RPMI7951 (cell line): ENCODE measurements at regions not wholly inside any gene's neighbourhood (a gene's known extent, or its start where the extent isn't known, plus 50 kb on each side); places are given as distances from the start of the nearest gene placed in this dataset.
"Not testable (repeated sequence)": the region's sequence is repeated elsewhere in the genome, so short reads cannot be mapped to it uniquely, and the experiment has no call there.

Experiments
- DNase-seq: peaks from one replicate; pipeline ENCODE4 v3.0.0-alpha.2; 2012; ENCODE audit warnings: low read depth

- DNase-seq, result no peak
Measured at GRCh38 chr14:71600309-71600708, 331.9 kb upstream of the RGS6 start.

GRCh38 chr14:71602524-71602923, 329.7 kb upstream of the RGS6 start:
- no peak for DNase-seq

DNA sequence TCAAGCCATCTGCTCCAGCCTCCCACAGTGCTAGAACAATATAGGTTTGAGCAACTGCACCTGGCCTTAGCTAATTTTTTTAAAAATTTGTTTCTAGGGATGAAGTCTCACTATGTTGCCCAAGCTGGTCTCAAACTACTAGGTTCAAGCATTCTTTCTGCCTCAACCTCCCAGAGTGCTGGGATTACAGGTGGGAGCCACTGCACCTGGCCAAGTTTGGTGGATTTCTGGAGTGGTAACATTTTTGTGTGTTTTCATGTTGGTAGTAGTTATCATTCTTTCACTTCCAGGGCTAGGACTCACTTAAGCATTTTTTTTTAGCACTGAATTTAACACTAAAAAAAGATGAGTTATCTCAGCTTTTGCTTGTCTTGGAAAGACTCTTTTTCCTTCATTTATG, 328.0 kb upstream of the RGS6 start:
- no peak for DNase-seq

DNA sequence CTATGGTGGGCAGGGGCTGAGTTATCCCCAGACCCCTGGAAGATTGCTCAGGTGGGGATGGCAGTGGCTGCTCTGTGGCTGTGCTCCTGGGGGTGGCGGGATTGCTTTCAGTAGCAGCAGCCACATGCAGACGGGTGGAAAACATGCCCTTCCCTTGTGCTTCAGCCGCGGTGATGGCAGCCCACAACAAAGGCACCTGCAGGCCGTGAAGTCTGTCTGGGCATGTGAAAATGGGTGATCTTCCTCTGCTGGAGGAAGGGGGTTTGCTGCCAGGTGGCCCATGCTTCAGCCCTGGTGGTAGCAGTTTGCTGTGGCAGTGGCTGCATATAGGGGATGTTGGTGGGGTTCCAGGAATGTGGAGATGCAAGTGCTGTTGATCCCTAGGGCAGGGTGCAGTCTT, 326.2 kb upstream of the RGS6 start:
- no peak for DNase-seq

DNA sequence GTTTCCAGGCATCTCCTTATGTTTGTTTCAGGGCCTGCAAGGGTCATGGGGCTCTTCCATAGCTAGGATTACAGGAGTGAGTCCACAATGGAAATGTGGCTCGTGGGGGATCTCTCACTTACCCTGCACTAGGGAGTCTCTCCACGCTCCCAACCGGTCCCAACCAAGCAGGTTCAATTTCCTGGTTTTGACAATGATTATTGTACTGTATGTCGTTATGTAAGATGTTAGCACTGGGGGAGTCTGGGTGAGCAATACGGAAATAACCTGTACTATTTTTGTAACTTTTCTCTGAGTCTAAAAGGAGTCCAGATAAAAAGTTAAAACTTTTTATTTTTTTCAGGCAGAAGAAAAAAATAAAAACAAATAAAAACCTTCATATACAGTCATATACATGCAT, 325.7 kb upstream of the RGS6 start:
- DNase-seq, result no peak

DNA sequence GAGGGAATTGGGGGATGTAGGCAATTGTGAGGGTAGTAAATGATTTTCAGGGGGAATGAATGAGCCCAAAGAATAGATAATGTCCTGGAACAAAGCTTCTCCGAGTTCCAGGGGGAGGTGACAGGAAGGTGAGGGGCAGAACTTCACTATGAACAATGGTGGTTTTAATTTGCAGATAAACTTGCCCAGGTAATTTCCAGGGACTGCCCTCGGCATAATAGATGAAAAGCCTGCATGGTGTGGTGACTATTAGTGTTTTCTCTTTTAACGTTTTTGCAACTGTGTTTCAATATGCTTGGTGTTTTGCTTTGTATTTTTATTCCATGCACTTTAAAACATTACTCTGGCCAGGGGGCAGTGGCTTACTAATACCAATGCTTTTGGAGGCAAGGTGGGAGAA, 325.2 kb upstream of the RGS6 start:
- DNase-seq, result no peak

- no peak for DNase-seq
Measured at GRCh38 chr14:71610149-71610548, 322.1 kb upstream of the RGS6 start.

- DNase-seq, result no peak
Measured at GRCh38 chr14:71610797-71611196, 321.4 kb upstream of the RGS6 start.

GRCh38 chr14:71613168-71613567, 319.1 kb upstream of the RGS6 start:
- no peak for DNase-seq

DNA sequence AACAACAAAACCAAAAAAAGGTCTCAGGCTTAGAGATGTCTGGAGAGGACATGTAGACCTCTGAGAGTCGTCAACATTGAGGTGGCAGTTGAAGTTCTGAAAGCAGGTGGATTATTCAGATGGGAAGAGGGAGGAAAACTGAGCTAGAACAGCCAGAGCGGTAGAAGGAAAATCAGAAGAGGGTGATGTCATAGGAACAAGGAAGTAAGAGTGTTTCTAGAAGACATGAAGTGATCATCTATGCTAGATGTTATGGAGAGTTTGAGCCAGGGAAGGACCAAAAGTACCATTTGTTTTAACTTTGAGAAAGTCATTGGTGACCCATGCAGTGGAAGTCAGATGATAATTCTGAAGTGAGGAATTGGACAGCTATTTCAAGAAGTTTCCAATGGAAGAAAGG, 316.2 kb upstream of the RGS6 start:
- DNase-seq, result no peak

DNA sequence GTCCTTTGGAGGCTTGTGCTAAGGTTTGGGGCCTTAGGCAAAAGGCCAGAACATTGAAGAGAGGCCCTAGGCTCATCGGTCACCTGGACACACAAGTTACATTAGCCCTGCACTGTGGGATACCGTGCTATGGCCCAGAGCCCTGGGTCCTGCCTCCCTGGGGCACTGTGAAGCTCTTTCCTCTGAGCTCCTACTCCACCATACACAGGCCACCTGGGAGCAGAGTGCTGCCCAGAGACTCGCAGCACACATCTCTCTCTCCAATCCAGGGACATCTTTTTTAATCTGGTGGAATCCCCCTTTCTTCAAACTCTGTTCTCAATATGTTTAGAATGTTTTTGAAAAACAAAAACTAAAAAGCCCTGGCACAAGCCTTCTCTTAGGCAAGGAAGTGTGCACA, 314.2 kb upstream of the RGS6 start:
- DNase-seq, result no peak

GRCh38 chr14:71618716-71619115, 313.5 kb upstream of the RGS6 start:
- DNase-seq, result no peak

GRCh38 chr14:71619472-71619871, 312.8 kb upstream of the RGS6 start:
- no peak for DNase-seq

DNA sequence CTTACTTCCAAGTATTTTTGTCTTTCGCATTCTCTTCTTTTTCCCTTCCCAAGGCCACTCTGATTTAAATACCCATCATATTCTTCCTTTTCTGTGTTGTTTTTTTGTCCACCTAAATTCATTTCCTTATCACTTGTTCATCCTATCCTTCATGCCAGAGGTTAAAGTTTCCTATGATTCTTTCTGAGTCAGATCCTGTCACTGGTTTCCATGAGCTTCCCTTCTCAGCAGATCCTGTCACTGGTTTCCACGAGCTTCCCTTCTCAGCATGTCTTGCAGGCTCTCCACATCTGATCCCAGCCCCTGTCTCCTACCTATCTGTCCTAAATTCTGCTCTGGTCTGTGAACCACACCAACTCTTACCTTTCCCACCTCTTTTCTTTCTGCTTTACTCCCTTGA, 311.8 kb upstream of the RGS6 start:
- DNase-seq, result peak; percentile 63

- DNase-seq, result peak; percentile 35
Measured at GRCh38 chr14:71621276-71621675, 311.0 kb upstream of the RGS6 start.

DNA sequence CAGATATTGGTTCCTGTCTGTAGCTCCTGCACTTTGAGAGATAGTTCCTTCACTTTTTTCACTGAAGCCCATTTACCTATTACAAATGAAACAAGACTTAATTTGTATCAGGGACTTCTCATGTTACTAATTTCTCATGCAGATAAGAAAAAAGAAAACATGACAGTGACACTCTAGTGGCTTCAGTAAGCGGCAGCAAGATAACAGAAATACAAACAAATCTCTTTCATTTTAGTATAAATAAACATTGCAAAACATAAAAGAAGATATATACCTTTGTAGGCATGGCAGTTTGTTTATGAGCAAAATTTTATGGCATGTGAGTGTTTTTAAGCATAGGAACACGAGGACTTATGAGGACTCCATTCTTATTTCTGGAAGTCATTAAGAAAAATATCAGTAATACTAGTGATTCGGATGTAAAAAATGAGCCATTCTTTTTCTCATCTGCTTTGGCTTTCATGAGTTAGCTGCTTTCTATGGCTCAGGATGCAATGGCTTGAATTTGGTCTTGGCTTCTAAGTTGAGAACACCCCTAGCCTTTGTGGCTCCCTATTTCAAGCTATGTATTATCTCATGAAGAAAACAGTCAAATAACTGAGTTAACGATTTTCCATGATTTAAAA, 310.1 kb upstream of the RGS6 start:
- DNase-seq, result no peak

- DNase-seq, result no peak
Measured at GRCh38 chr14:71623939-71624338, 308.3 kb upstream of the RGS6 start.

DNA sequence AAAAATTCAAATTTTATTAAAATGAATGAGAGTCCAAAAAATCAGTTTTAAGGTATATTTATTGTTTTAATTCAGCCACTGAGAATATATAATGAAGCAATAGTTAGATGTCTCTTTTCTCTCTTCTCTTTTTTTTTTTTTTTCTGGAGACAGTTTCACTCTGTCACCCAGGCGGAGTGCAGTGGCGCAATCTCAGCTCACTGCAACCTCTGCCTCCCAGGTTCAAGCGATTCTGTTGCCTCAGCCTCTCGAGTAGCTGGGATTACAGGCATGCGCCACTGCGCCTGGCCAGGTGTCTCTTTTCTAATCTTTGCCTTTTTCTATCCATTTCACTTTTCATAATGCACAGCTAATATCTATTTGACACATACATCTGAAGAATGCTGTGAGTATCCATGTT, 307.1 kb upstream of the RGS6 start:
- DNase-seq, result no peak

GRCh38 chr14:71625891-71626701, 306.1 kb upstream of the RGS6 start:
- DNase-seq, result no peak

- DNase-seq, result no peak
Measured at GRCh38 chr14:71628433-71628832, 303.8 kb upstream of the RGS6 start.

DNA sequence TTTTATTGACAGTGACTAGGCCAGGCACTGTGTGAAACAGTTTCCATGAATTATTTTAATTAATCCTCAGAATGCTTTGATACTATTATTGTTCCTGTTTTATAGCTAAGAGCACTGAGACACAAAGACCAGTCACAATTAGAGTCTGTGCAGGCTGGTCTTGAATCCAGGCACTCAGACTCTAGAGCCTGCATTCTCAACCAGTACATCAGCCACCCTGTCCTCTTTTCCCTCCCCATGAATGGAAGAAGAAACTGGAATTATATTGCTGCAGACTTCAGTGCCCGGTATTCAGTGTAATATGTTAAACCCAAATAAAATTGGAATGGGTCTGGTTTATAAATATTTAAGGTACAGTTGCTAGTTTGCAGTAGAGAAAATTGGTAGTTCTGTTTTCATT, 303.0 kb upstream of the RGS6 start:
- DNase-seq, result no peak

- DNase-seq, result no peak
Measured at GRCh38 chr14:71629765-71630492, 302.3 kb upstream of the RGS6 start.

DNA sequence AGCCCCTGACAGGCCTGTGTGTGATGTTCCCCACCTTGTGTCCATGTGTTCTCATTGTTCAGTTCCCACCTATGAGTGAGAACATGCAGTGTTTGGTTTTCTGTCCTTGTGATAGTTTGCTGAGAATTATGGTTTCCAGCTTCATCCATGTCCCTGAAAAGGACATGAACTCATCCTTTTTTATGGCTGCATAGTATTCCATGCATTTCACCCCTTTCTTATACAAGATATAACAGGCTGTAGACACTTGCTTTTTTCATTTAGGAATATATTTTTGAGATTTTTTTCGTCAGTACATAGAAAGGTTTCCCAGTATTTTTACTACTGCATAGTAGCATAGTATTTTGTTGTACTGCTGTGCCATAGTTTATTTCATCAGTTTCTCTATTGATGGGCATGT, 301.2 kb upstream of the RGS6 start:
- not testable (repeated sequence) for DNase-seq
